ENCODE measurements at regions not wholly inside any gene's neighbourhood (a gene's known extent, or its start where the extent isn't known, plus 50 kb on each side); places are given as distances from the start of the nearest gene placed in this dataset.
"Not testable (repeated sequence)": the region's sequence is repeated elsewhere in the genome, so short reads cannot be mapped to it uniquely, and the experiment has no call there.

DNA sequence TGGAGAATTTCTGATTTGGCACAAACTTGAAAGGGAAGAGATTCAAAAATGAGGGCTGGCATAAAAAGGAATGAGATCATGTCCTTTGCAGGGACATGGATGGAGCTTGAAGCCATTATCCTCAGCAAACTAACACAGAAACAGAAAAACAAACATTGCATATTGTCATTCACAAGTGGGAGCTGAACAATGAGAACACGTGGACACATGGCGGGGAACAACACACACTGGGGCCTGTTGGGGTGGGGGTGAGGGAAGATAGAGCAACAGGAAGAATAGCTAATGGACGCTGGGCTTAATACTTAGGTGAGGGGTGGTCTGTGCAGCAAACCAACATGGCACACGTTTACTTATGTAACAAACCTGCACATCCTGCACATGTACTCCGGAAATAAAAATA is 315.8 kb downstream of the NOVA1 start:
- WGBS, result 93% methylated on average over 5 of the region's 5 CpGs
- not testable (repeated sequence) for H3K27me3 ChIP-seq (ENCODE audit: control insufficient read depth in 2 of 2, insufficient read depth in 1 of 2, low read length in 1 of 2); H3K27ac ChIP-seq (ENCODE audit: low read depth in 1 of 2, low read length in 1 of 2); DNase-seq (ENCODE audit: low read depth in 6 of 9, low spot score in 9 of 9); H3K9me3 ChIP-seq (ENCODE audit: control insufficient read depth in 2 of 2, insufficient read depth in 1 of 2, low read length in 1 of 2); H3K4me3 ChIP-seq (ENCODE audit: low read length in 2 of 2); H3K36me3 ChIP-seq (ENCODE audit: control insufficient read depth in 2 of 2, insufficient read depth in 2 of 2, low read length in 1 of 2); H3K4me1 ChIP-seq (ENCODE audit: control insufficient read depth in 2 of 2, insufficient read depth in 2 of 2, low read length in 2 of 2)

DNA sequence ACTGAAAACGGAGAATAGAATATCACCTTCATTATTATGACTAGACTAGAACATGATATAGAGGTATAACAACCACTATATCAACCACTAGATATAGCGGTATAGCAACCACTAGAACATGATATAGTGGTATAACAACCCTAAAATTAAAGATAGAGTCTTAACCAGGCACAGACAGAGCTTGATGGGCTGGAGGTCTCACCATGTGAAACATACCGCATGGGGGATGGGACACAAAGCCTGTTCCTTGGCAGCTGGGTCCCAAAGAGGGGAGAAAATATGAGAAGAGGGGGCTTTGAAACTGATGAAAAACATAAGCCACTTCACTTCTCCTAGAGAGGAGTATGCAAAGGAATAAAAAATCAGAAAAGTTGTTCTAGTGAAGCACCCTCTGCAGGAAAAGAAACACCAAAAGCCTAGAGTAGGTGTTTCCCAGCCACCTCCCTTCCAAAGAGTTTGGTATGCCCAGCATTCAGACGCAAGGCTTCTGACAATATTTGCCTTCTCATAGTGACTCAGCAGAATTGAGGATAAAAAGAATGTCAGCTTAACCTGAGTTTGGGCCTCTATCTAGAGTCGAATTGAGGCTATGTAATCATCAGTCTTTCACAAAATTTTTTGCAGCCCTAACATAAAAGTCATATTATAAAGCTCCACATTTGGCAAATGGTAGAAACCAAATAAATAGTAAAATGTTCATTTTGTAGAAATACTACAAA is 316.4 kb downstream of the NOVA1 start:
- DNase-seq (ENCODE audit: low read depth in 6 of 9, low spot score in 9 of 9), result no peak
- H3K27me3 ChIP-seq (ENCODE audit: control insufficient read depth in 2 of 2, insufficient read depth in 1 of 2, low read length in 1 of 2), result no peaks in the 10 kb centered on the region
- H3K4me3 ChIP-seq (ENCODE audit: low read length in 2 of 2), result no peak overlapping the region
- WGBS, result 52% methylated on average over 5 of the region's 5 CpGs
- no peak overlapping the region for H3K27ac ChIP-seq (ENCODE audit: low read depth in 1 of 2, low read length in 1 of 2)
- H3K9me3 ChIP-seq (ENCODE audit: control insufficient read depth in 2 of 2, insufficient read depth in 1 of 2, low read length in 1 of 2), result no peaks in the 10 kb centered on the region
- H3K36me3 ChIP-seq (ENCODE audit: control insufficient read depth in 2 of 2, insufficient read depth in 2 of 2, low read length in 1 of 2), result no peaks in the 10 kb centered on the region
- H3K4me1 ChIP-seq (ENCODE audit: control insufficient read depth in 2 of 2, insufficient read depth in 2 of 2, low read length in 2 of 2), result no peaks in the 10 kb centered on the region

DNA sequence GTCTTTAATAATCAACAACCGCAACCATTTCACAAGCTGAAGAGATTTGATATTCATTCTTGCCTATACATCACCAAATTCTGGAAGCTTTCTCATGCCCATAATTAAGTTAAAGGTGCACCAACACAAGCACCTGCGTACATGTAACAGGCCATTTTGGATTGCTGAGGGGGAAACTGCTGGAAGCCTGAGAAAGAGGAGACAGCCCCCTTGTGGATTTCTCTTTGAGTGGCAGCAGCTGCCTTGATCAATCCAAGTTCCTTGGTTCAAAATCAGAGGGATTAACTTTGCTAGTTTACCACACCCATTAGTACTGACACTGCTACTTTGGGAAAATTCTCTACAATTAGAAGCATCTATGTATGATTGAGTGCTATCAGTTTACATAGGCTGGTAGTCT is 321.1 kb downstream of the NOVA1 start:
- 71% methylated on average over 2 of the region's 2 CpGs for WGBS
- Histone ChIP-seq H3K4me3 (ENCODE audit: low read length in 2 of 2) (no peak overlapping the region), H3K36me3 (ENCODE audit: control insufficient read depth in 2 of 2, insufficient read depth in 2 of 2, low read length in 1 of 2) (no peaks in the 10 kb centered on the region), H3K9me3 (ENCODE audit: control insufficient read depth in 2 of 2, insufficient read depth in 1 of 2, low read length in 1 of 2) (no peaks in the 10 kb centered on the region), H3K27ac (ENCODE audit: low read depth in 1 of 2, low read length in 1 of 2) (no peak overlapping the region), H3K27me3 (ENCODE audit: control insufficient read depth in 2 of 2, insufficient read depth in 1 of 2, low read length in 1 of 2) (no peaks in the 10 kb centered on the region), H3K4me1 (ENCODE audit: control insufficient read depth in 2 of 2, insufficient read depth in 2 of 2, low read length in 2 of 2) (no peaks in the 10 kb centered on the region)
- no peak for DNase-seq (ENCODE audit: low read depth in 6 of 9, low spot score in 9 of 9)

DNA sequence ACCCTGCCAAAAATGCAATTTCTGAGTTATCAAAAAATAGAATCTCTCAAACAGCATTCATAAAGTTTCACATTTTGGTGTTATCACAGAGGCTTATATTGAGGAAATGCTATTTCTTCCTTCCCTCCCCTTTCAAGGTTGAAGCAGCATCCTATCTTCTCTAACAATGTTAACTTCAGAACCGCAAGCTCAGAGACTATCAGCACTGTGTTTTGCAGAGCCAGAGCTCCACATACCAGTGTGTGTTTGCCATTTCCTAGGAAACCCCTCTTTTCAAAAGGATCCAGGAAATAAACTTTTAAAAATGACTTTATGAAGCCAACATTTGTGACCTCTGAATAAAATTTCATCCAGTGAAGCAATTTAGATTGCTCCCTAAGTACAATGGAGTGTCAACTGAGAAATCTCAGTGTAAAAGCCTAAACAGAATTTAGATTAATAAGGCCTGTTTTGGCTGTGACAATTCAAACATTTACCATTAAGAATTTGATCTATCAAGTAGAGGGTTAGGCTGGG is 332.6 kb downstream of the NOVA1 start:
- WGBS, result 84% methylated on average over 1 of the region's 1 CpG
- no peaks in the 10 kb centered on the region for H3K27me3 ChIP-seq (ENCODE audit: control insufficient read depth in 2 of 2, insufficient read depth in 1 of 2, low read length in 1 of 2)
- H3K36me3 ChIP-seq (ENCODE audit: control insufficient read depth in 2 of 2, insufficient read depth in 2 of 2, low read length in 1 of 2), result no peaks in the 10 kb centered on the region
- DNase-seq (ENCODE audit: low read depth in 6 of 9, low spot score in 9 of 9), result no peak
- H3K9me3 ChIP-seq (ENCODE audit: control insufficient read depth in 2 of 2, insufficient read depth in 1 of 2, low read length in 1 of 2), result no peaks in the 10 kb centered on the region
- H3K27ac ChIP-seq (ENCODE audit: low read depth in 1 of 2, low read length in 1 of 2), result no peak overlapping the region
- no peak overlapping the region for H3K4me3 ChIP-seq (ENCODE audit: low read length in 2 of 2)
- no peaks in the 10 kb centered on the region for H3K4me1 ChIP-seq (ENCODE audit: control insufficient read depth in 2 of 2, insufficient read depth in 2 of 2, low read length in 2 of 2)

DNA sequence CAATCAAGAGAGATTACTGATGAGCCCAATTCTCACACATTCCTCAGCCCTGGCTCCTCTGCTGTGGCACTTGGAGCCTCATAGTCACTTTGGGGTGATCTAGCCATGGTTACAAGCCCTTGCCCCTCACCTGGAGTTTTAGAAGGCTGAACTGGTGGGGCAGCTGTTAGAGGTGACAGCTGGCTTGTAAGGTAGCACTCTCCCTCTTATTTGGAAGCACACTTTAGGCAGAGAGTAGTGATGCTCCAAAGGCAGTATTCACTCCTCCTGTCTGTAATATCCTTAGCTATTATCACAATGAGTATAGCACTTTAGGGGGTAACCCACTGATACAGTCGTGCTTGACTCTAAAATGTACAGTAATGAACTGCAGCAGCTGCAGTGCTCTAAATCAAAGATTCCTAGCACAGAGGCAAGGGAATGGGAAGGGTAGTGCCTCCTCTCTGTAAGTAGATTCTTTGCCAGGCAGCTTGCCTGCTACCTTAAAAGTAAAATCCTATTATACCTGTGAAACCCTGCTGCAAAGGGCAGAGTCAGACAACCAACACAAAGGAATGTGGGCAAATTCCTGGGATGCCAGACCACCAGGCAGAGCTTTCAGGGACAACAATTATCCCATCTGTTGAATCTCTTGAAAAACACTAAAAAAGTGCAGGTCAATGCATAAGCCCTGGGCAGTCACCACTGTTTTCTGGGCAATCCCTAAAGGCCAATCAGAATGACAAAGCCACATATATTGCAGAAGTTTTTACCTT is 336.3 kb downstream of the NOVA1 start:
- 45% methylated on average over 1 of the region's 1 CpG for WGBS
- Histone ChIP-seq H3K36me3 (ENCODE audit: control insufficient read depth in 2 of 2, insufficient read depth in 2 of 2, low read length in 1 of 2) (no peaks in the 10 kb centered on the region), H3K9me3 (ENCODE audit: control insufficient read depth in 2 of 2, insufficient read depth in 1 of 2, low read length in 1 of 2) (no peaks in the 10 kb centered on the region), H3K27me3 (ENCODE audit: control insufficient read depth in 2 of 2, insufficient read depth in 1 of 2, low read length in 1 of 2) (no peaks in the 10 kb centered on the region), H3K27ac (ENCODE audit: low read depth in 1 of 2, low read length in 1 of 2) (no peak overlapping the region), H3K4me3 (ENCODE audit: low read length in 2 of 2) (no peak overlapping the region), H3K4me1 (ENCODE audit: control insufficient read depth in 2 of 2, insufficient read depth in 2 of 2, low read length in 2 of 2) (no peaks in the 10 kb centered on the region)
- no peak for DNase-seq (ENCODE audit: low read depth in 6 of 9, low spot score in 9 of 9)

DNA sequence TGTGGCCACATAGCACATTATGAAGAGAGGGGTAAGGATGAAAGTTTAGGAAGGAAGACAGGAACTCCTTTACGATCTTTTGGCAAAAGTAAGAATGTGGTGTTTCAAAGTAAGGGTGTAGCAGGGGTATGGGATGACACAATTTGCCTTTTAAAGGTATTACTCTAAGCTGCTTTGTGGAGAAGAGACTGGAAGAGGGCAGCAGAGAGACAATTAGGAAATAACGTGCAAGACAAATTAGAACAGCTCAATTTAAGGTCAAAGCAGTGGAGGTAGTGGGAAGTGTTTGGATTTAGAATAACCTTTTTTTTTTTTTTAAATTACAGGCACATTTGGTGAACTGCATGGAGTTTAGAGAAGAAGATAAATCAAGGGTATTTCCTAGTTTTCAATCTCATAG is 342.6 kb downstream of the NOVA1 start:
- H3K4me1 ChIP-seq (ENCODE audit: control insufficient read depth in 2 of 2, insufficient read depth in 2 of 2, low read length in 2 of 2), result no peaks in the 10 kb centered on the region
- no peak for DNase-seq (ENCODE audit: low read depth in 6 of 9, low spot score in 9 of 9)
- no peaks in the 10 kb centered on the region for H3K36me3 ChIP-seq (ENCODE audit: control insufficient read depth in 2 of 2, insufficient read depth in 2 of 2, low read length in 1 of 2)
- H3K9me3 ChIP-seq (ENCODE audit: control insufficient read depth in 2 of 2, insufficient read depth in 1 of 2, low read length in 1 of 2), result no peaks in the 10 kb centered on the region
- no peak overlapping the region for H3K4me3 ChIP-seq (ENCODE audit: low read length in 2 of 2)
- 17% methylated on average over 2 of the region's 2 CpGs for WGBS
- no peaks in the 10 kb centered on the region for H3K27me3 ChIP-seq (ENCODE audit: control insufficient read depth in 2 of 2, insufficient read depth in 1 of 2, low read length in 1 of 2)
- no peak overlapping the region for H3K27ac ChIP-seq (ENCODE audit: low read depth in 1 of 2, low read length in 1 of 2)

DNA sequence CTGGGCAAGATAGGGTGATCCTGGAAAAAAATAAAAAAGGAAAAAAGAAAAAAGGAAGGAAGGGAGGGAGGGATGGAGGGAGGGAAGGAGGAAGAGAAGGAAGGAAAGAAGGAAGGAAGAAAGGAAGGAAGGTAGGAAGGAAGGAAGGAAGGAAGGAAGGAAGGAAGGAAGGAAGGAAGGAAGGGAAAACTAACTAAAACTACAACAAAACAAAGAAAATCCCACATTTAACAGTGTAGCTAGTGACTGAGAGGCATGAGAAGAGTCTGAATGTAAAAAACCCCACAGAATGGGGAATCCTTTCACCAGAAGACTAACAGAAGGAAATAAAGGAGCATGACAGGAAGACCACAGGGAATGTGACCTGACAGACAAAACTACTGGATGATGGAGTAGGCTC is 345.7 kb downstream of the NOVA1 start:
- no peak for DNase-seq (ENCODE audit: low read depth in 6 of 9, low spot score in 9 of 9)
- Histone ChIP-seq H3K27ac (ENCODE audit: low read depth in 1 of 2, low read length in 1 of 2) (no peak overlapping the region), H3K4me3 (ENCODE audit: low read length in 2 of 2) (no peak overlapping the region), H3K36me3 (ENCODE audit: control insufficient read depth in 2 of 2, insufficient read depth in 2 of 2, low read length in 1 of 2) (no peaks in the 10 kb centered on the region), H3K9me3 (ENCODE audit: control insufficient read depth in 2 of 2, insufficient read depth in 1 of 2, low read length in 1 of 2) (no peaks in the 10 kb centered on the region), H3K4me1 (ENCODE audit: control insufficient read depth in 2 of 2, insufficient read depth in 2 of 2, low read length in 2 of 2) (no peaks in the 10 kb centered on the region), H3K27me3 (ENCODE audit: control insufficient read depth in 2 of 2, insufficient read depth in 1 of 2, low read length in 1 of 2) (no peaks in the 10 kb centered on the region)

DNA sequence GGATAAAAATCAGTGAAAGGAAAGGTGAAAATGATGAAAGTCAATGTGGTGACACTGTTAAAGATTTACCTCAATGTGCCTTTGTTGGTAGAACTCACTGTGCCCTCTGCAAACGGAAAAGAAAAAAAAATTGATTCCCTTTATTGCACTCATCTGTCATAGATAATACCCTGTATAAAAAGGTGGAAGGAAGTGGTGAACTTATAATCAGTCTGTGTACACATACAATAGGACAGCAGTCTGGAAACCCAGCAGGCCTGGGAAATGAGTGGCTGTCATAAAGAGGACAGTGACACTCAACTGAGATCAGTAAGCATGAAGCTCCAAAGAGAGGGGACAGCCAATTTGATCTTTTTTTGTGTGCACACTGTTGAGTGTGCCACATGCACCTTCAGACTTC is 364.7 kb downstream of the NOVA1 start:
- WGBS, result 60% methylated on average over 1 of the region's 1 CpG
- Histone ChIP-seq H3K27me3 (ENCODE audit: control insufficient read depth in 2 of 2, insufficient read depth in 1 of 2, low read length in 1 of 2) (no peaks in the 10 kb centered on the region), H3K4me3 (ENCODE audit: low read length in 2 of 2) (no peak overlapping the region), H3K27ac (ENCODE audit: low read depth in 1 of 2, low read length in 1 of 2) (no peak overlapping the region), H3K9me3 (ENCODE audit: control insufficient read depth in 2 of 2, insufficient read depth in 1 of 2, low read length in 1 of 2) (no peaks in the 10 kb centered on the region), H3K36me3 (ENCODE audit: control insufficient read depth in 2 of 2, insufficient read depth in 2 of 2, low read length in 1 of 2) (no peaks in the 10 kb centered on the region), H3K4me1 (ENCODE audit: control insufficient read depth in 2 of 2, insufficient read depth in 2 of 2, low read length in 2 of 2) (no peaks in the 10 kb centered on the region)
- no peak for DNase-seq (ENCODE audit: low read depth in 6 of 9, low spot score in 9 of 9)

DNA sequence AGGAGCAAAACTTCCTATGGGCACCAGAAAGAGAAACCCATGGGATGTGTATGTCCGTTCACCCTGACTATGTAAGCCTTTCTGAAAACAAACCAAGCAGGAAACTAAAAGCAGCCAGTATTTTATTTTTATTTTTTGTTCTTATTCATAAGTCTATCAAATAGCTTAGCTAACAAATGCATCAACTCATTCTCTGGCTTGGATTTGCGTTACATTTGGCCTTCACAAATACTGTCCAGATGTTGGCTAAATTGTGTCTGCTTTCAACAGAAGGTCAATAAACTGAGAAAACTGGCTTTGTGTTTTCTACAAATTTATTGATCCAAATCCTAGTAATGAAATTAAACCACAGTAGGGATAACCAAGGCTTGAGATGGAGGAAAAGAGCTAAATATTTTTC is 379.0 kb downstream of the NOVA1 start:
- no peak overlapping the region for H3K27ac ChIP-seq (ENCODE audit: low read depth in 1 of 2, low read length in 1 of 2)
- H3K27me3 ChIP-seq (ENCODE audit: control insufficient read depth in 2 of 2, insufficient read depth in 1 of 2, low read length in 1 of 2), result no peaks in the 10 kb centered on the region
- WGBS, result 71% methylated on average over 2 of the region's 2 CpGs

More for the DNA sequence above, 379.0 kb downstream of the NOVA1 start:
- Histone ChIP-seq H3K36me3 (ENCODE audit: control insufficient read depth in 2 of 2, insufficient read depth in 2 of 2, low read length in 1 of 2) (no peaks in the 10 kb centered on the region), H3K9me3 (ENCODE audit: control insufficient read depth in 2 of 2, insufficient read depth in 1 of 2, low read length in 1 of 2) (no peaks in the 10 kb centered on the region), H3K4me1 (ENCODE audit: control insufficient read depth in 2 of 2, insufficient read depth in 2 of 2, low read length in 2 of 2) (no peaks in the 10 kb centered on the region), H3K4me3 (ENCODE audit: low read length in 2 of 2) (no peak overlapping the region)
- DNase-seq (ENCODE audit: low read depth in 6 of 9, low spot score in 9 of 9), result no peak
